HG03039 (cell line): ENCODE measurements at regions not wholly inside any gene's neighbourhood (a gene's known extent, or its start where the extent isn't known, plus 50 kb on each side); places are given as distances from the start of the nearest gene placed in this dataset.

Source experiments
- ATAC-seq: cut with Tn5 transposase; IDR thresholded peaks from one replicate; pipeline ENCODE4 v1.9.1; 2021; ENCODE audit warnings: mild to moderate bottlenecking, moderate library complexity; ENCODE audit not compliant: unreplicated experiment

DNA sequence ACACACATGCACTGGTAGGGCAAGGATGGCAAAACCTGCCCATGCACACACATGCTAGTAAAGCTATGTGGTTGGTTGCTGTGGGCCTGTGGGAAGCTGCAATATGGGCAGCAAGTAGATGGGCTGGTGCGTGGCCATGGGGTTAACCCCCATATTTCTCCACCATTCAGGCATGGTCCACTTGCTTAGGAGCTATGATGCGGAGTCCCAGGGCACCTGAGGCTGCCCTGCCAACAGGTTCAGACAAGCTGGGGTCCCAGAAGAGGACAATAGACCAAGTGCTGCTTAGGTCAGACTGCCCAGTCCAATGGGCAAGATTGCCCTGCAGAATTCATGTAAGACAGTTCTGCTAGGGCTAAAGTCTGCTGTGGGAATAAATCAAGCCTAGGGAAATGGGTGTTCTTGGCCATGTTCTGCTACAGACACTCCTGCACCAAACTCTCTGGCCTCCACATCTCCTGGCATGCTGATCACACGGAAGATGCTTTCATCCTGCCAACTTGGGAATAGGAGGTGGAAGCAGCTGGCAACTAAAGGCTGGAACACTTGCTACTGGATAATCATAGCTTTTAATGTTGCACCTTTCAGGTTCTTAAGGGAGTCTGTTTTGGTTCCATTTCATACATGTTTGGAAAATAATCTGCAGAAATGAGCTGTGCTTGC lies 646.3 kb upstream of the SLITRK1 start:
- no peak for ATAC-seq

DNA sequence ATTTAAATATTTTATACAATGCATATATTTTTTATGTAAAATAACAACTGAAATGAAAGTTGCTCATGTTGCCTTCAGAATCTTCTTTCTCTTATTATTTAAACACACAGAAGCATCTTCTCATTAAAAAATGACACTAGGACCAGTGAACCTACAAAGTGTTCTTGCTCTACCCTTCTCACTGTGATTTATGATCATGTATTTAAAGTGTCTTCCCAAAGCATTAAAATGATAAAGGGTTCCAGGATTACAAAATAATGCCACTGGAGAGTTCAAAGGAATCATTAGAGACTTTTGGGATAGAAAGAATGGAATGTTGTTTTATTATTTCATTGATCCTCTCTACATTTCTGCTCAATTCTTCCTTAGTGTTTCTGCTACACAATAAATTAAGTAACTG lies 643.6 kb upstream of the SLITRK1 start:
- ATAC-seq: no peak

DNA sequence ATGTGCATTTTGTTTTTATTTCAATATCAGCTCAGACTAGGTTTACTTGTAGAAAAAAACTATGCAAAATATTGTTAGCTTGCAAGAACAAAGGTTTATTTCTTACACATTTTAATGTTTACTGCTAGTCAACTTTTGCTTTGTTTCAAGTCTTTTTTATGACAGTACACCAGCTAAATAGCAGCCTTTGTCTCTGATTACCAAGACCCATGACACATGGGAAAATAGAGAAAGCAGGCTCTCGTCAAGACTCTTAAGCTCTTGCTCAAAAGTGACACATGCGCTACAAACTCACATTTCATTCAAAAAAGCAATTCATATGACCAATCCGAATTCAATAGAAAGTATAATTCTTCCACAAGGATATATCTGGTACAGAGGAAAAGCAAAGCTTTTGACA lies 642.3 kb upstream of the SLITRK1 start:
- no peak for ATAC-seq

DNA sequence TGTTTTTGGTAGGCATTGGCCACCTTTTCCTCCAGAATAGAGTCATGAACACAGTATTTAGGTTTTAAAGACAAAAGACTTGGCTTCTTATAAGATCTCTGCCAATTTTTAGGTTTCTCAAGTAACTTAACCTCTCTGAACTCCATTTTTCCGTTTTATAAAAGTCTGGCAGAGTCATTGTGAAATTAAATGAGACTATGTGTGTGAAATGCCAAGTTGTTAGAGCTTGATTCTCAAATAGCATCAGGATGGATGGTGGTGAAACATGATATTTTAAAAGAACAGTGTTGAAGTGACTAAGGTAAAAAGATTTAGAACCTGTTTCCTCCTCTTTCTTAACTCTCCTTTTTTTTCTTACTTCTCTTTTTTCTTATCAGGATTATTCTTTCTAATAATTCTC lies 617.7 kb upstream of the SLITRK1 start:
- no peak for ATAC-seq

DNA sequence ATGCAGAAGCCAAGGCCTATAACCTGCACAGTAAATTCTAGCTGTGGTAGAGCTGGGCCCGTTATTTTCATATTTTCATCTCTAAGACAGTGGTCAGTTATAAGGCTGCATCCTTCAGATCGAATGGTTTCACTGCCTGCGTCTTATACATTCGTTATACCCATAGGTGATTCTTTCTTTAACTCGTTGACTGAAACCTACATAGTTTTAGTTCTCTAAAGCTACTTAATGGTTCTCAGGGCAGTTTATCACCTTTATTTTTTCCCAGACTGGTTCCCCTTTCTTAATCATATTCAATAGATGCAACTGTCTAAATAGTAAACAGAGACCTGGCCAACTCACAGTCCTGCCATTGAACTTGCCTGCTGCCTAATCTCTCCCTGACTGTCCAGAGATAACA lies 615.3 kb upstream of the SLITRK1 start:
- ATAC-seq: no peak

DNA sequence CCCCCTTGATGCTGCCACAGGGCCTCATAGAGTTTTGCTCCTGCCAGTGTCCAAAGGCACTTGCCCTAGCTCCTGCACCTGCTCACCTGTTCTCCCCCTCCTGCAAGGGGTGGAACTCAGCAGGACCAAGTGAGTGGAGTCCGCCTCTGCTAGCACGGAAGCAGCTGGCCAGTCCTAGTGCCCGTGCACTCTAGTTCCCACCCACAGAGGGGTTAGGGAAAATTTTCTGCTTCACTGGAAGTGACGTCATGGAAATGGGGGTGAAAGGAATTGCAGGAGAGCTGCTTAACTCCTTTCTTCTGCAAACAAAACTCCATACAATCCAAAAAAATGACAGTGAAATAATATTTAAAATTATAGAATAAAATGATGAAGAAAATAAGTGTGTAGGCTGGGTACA lies 609.7 kb upstream of the SLITRK1 start:
- no peak for ATAC-seq

DNA sequence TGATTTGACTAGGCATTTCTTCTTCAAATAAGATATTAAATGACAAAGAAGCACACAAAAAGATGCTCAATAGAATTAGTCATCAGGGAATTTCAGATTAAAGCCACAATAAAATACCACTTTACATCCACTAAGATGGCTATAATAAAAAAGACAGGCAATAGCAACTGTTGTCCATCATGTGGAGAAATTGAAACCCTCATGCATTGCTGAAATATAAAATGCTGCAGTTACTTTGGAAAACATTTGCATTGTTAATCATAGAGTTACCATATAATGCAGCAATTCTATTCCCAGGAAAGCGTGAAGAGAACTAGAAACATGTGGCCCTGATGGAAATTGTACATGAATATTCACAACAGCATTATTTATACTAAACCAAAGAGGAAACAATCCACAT lies 605.5 kb upstream of the SLITRK1 start:
- no peak for ATAC-seq

DNA sequence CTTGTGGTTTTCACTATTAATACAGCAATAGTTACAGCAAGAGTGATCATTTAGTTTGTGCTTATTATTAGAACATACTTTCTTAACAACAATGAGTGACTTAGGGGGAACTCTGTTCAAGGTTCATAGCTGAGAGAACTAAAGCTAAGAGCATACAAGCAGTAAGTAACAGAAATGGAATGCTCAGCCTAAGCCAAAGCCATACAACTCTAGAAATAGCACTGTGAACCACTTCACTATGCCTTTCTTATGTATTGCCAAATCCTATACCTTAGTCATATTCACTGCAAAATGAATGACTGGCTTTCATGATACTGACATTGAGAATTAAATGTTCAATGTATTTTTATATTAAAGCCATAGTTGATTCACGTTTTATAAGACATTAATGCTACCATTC lies 599.7 kb upstream of the SLITRK1 start:
- ATAC-seq: no peak

DNA sequence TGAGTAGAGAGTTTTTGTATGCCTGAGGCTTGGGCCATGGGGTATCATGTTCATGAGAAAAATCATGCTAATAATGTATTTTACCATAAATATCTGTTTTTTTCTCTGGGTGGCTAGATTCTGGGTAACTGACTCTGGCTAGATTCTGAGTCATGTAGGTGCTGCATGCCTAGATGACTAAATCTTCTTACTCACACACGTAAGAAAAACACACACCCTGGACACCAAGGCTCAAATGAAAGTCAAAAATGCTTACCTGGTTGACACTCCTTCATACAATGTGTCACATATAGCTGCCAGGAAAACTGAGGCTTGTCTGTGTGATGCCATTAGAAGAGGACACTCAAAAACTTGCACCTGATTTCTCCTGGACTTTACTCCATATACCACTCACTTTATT lies 597.4 kb upstream of the SLITRK1 start:
- ATAC-seq: no peak

DNA sequence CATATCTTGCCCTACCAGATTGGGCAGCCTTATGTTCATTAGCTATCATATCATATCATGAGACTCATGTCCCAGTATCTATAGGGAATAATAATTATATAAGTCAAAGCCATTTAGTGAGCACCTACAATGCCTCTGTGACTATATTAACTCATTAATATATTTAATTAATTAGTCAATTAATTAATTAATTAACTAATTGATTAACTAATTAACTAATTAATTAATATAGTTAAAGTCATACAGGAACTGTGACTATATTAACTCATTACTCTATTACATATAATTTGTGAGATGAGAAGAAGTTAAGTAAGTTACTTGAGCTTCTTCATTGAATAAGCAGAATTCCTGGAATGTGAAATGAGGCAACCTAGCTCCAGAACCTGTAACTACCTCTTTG lies 588.3 kb upstream of the SLITRK1 start:
- ATAC-seq: no peak

DNA sequence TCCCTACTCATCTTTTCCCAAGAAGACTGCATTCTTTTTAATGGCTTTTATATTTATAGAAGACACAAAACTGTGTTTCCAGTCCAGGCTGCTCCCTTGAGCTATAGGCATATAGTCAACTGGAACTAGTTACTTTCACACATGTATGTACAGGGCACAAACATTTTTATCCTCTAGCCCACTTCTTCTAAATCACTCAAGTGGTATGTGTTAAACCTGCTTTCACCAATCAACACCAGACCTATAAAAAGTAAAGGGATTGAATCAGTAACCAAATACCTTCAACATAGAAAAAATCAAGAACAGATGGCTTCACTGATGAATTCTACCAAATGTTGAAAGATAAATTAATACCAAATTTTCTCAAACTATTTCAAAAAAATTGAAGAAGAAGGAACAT lies 584.2 kb upstream of the SLITRK1 start:
- no peak for ATAC-seq

DNA sequence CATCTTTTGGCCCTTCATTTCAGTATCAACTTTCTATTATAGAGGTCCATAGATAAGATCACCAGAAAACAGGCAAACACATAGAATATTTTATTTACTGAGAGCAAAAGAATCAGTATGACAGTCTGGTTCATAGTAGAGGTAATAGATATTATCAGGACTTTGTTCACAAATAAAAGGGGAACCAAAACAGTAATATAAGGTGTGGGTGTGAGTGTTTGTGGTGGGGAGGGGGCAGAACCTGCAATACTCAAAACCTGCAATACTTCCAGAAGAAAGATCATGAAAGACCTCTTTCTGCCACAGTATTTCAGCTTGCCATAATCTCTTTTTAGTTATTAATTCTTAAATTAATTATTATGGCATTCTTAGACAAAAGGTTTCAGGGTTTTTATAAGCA lies 578.7 kb upstream of the SLITRK1 start:
- no peak for ATAC-seq

DNA sequence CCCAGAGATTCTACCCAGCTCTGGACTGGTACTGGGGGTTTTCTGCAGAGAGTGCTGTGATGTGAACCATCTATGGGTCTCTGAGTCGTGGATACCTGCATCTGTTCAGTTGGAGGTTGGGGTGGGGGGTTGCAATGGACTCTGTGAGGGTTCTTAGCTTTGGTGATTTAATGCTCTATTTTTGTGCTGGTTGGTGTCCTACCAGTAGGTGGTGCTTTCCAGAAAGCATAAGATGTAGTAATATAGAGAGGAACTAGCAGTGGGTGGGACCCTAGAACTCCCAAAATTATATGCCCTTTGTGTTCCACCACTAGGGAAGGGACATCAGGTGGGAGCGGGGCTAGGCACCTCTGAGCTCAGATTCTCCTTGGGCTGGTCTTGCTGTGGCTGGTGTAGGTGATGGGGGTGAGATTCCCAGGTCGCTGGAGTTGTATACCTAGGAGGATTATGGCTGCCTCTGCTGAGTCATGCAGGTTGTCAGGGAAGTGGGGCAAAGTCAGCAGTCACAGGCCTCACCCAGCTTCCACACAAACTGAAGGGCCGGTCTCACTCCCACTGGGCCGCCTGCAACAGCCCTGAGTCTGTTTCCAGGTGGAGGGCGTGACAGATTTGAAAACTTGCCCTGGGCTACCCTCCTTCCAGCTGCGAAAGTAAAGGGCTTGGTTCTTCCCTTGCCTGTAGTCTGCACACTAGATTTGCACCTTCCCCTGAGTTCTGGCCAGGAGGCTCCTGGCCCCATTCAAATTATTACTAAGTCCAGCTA lies 573.0 kb upstream of the SLITRK1 start:
- ATAC-seq: no peak

DNA sequence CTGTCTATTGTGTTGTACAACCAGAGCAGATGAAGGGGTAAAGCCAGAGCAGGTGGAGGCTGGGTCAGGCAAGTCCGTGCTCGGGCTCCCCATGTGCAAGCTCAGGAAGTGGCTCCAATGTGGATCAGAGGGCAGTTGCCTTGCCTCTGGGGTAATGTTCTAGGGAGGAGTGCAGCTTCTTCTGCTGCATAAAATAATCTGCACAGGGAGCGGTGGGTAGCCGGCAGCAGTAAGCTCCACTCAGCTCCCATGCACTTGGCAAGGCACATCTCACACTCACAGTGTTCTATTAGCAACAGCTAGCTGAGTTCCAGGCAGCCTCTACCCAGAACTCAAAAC lies 565.3 kb upstream of the SLITRK1 start:
- ATAC-seq: no peak

DNA sequence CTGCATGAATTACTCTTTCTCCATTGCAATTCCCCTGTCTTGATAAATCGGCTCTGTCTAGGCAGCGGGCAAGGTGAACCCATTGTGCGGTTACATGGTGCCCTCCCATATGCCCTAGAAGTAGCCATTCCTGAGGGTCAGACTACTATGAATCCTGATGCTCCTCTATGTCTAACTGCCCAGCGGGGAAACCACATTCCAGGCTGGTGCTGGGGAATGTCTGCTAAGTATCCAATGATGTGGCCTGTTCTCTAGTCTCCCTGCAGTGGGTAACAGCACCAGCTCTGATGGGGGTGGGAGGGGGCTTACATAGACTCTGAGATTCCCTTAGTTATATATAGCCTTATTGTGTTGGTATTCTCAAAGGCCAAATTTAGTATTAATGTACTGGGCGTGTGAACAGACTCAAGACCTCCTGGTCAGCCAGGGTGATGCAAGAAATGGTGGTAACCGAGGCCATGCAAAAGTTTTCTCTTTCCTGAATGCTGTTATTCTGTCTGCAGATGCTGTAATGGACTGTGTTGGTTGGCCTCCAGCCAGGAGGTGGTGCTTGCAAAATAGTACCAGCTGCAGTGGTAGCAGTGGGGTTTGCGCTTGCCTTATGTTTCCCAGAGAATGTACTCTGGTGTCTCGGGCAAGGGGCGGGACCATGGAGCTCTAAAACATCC lies 564.8 kb upstream of the SLITRK1 start:
- ATAC-seq: no peak

DNA sequence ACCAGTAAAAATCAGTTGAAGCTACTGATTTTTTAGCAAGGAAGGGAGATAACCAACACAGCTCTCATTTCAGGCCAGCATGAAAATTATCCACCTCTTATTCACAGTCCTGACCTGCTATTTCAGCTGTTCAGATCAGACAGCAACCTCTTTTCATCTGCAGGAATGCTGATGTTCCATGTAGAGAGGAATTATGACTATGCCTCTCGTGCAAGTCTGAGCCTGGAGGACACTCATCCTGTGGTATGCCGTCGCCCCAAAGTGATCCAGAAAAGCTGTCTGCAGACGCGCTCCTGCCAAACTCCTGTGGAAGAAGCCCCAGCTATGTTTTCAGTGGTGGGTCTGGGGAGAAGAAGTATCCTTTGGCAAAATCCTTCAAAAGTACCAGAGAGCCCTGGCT lies 563.5 kb upstream of the SLITRK1 start:
- ATAC-seq: no peak

DNA sequence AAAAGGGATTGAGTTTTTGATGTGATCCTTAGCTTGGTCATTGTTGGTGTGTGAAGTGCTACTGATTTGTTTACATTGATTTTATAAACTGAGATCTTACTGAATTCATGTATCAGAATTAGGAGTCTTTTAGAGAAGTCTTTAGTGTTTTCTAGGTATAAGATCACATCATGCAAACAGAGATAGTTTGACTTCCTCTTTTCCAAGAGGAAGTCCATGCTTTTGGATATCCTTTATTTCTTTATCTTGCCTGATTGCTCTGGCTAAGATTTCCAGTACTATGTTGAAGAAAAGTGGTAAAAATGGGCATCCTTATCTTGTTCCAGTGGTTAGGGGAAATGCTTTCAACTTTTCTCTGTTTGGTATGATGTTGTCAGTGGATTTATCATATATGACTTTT lies 561.2 kb upstream of the SLITRK1 start:
- no peak for ATAC-seq

DNA sequence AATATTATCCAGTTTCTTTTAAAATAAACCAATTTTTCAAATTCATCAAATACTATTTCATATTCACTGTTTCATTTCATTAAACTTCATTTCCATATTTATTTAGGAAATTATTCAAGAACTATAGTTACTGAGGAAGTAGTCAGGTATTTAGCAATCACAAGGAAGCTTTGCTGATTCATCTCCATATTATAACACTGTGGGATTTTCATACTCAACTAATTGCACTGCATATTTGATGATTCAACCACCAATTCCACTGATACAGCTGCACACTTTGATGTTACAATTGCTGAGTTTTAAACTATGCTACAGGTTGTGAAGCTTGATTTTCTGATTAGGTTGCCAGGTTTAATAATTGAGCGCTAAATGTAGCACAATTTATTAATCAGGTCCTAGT lies 556.8 kb upstream of the SLITRK1 start:
- no peak for ATAC-seq

DNA sequence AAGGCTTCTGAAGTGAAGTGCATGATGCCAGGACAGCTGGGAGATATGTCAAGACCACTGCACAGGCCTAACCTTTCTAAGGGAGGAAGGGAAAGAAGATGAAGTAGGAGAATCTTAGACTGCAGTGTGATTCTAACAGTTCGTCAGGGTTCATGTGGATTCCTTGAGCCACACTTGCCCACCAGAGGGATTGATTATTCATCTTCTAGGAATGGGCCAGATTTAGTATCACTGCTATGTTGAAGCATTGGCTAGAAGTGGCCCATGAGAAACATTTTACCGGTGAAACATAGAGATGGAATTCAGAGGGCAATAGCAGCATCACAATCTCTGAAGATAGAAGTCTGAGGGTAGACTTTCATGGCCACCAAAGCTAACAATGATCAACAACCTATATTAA lies 550.8 kb upstream of the SLITRK1 start:
- ATAC-seq: no peak

DNA sequence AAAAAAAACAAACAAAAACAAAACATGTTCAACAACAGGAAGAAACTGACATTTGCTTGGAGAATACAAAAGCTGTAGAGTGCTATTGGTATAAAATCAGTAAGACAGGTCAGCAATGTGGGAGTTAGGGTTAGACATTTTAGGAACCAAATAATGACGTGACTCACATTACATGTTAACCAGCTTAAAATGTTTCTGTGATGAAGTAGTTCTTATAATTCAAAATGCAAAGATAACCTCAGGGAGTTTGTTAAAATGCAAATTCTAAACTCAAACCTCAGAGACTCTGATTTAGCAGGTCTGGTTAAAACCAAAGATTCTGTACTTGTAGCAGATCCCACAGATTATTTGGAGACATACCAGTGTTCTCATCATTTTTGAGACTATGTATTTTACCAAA lies 549.4 kb upstream of the SLITRK1 start:
- ATAC-seq: no peak

DNA sequence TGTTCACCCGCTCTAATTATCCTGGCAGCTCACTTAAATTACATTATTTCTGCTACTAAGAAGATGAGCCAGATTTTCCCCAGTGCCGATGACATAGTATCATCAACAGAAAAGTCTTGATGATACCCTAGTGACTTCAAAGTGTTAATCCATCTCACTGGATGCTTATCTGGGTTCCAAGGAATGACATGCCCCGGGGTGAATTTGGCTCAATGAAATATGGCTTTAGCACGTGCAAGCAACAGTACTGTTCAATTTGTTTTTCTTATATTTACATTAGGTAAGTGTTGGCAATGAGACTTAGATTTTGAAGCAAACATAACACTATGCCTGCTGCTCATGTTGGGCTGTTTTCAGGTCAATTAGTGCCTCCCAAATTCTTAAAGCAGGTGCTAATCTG lies 548.2 kb upstream of the SLITRK1 start:
- ATAC-seq: no peak

DNA sequence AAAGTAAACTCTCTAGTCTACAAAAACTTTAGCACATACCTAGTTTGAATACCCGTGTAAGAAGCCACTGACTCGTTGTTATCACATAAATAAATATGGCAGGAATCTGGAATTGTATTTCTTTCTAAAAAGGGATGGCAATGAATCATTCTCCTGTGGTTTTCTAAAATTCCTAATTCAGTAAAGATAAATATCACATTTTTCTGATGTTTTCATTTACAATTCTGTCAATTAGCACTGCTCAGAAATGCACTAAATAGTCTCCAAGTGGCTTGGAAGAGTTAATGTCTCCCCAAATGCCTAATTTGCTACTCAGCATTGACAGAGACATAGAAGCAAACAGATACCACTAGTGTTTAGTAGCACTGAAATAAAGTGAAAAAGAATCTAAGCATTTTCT lies 547.7 kb upstream of the SLITRK1 start:
- no peak for ATAC-seq
